ENCODE measurements at regions not wholly inside any gene's neighbourhood (a gene's known extent, or its start where the extent isn't known, plus 50 kb on each side); places are given as distances from the start of the nearest gene placed in this dataset.

- H3K27me3 ChIP-seq (ENCODE audit: insufficient read depth, low read length, poor library complexity, severe bottlenecking): no peaks in the 10 kb centered on the region
- H3F3A ChIP-seq (ENCODE audit: low read depth): no peaks in the 10 kb centered on the region
- H3K4me1 ChIP-seq (ENCODE audit: insufficient read depth, low read length, poor library complexity, severe bottlenecking): no peaks in the 10 kb centered on the region
- no peaks in the 10 kb centered on the region for H3K9me2 ChIP-seq (replicated peaks; ENCODE audit: low read depth, low read length)
- no peaks in the 10 kb centered on the region for H4K20me1 ChIP-seq (ENCODE audit: insufficient read depth, low read length, poor library complexity, severe bottlenecking)
- TF ChIP-seq CTCF (conservative IDR thresholded peaks at IDR 0.05; ENCODE audit: low read length): no peak
- no peak for TF ChIP-seq EZH2phosphoT487 (IDR thresholded peaks at IDR 0.05; ENCODE audit: borderline replicate concordance)
- no peak overlapping the region for H3K9ac ChIP-seq (ENCODE audit: low read depth, low read length, poor library complexity, severe bottlenecking)
- no peaks in the 10 kb centered on the region for H3K79me2 ChIP-seq (ENCODE audit: insufficient read depth, low read length)
- no peak overlapping the region for H3K4me2 ChIP-seq (ENCODE audit: low read depth, low read length, poor library complexity, severe bottlenecking)
- no peak overlapping the region for H3K4me3 ChIP-seq (ENCODE audit: low read length, poor library complexity, severe bottlenecking)
- H2AFZ ChIP-seq (ENCODE audit: low read length): no peak overlapping the region
- no peaks in the 10 kb centered on the region for H3K36me3 ChIP-seq (ENCODE audit: insufficient read depth, low read length)
- no peaks in the 10 kb centered on the region for H3K9me3 ChIP-seq (ENCODE audit: insufficient read depth, low read depth, low read length)
Measured at GRCh38 chr12:30811966-30812365, 57.2 kb upstream of the CAPRIN2 start.

- no peaks in the 10 kb centered on the region for H3K27me3 ChIP-seq (ENCODE audit: insufficient read depth, low read length, poor library complexity, severe bottlenecking)
- TF ChIP-seq CTCF (conservative IDR thresholded peaks at IDR 0.05; ENCODE audit: low read length) (no peak), EZH2phosphoT487 (IDR thresholded peaks at IDR 0.05; ENCODE audit: borderline replicate concordance) (no peak)
- H4K20me1 ChIP-seq (ENCODE audit: insufficient read depth, low read length, poor library complexity, severe bottlenecking): no peaks in the 10 kb centered on the region
- H3K4me3 ChIP-seq (ENCODE audit: low read length, poor library complexity, severe bottlenecking): no peak overlapping the region
- no peaks in the 10 kb centered on the region for H3K36me3 ChIP-seq (ENCODE audit: insufficient read depth, low read length)
- H3F3A ChIP-seq (ENCODE audit: low read depth): no peaks in the 10 kb centered on the region
- no peaks in the 10 kb centered on the region for H3K4me1 ChIP-seq (ENCODE audit: insufficient read depth, low read length, poor library complexity, severe bottlenecking)
- H3K9me2 ChIP-seq (replicated peaks; ENCODE audit: low read depth, low read length): no peaks in the 10 kb centered on the region
- H3K4me2 ChIP-seq (ENCODE audit: low read depth, low read length, poor library complexity, severe bottlenecking): no peak overlapping the region
- no peaks in the 10 kb centered on the region for H3K79me2 ChIP-seq (ENCODE audit: insufficient read depth, low read length)
- H3K9me3 ChIP-seq (ENCODE audit: insufficient read depth, low read depth, low read length): no peaks in the 10 kb centered on the region
- H2AFZ ChIP-seq (ENCODE audit: low read length): no peak overlapping the region
- no peak overlapping the region for H3K9ac ChIP-seq (ENCODE audit: low read depth, low read length, poor library complexity, severe bottlenecking)
Measured at GRCh38 chr12:30810918-30811317, 56.2 kb upstream of the CAPRIN2 start.

GRCh38 chr12:30807695-30808034, 52.9 kb upstream of the CAPRIN2 start:
- Histone ChIP-seq H3K4me1 (ENCODE audit: insufficient read depth, low read length, poor library complexity, severe bottlenecking) (no peaks in the 10 kb centered on the region), H3K4me3 (ENCODE audit: low read length, poor library complexity, severe bottlenecking) (no peak overlapping the region), H3F3A (ENCODE audit: low read depth) (no peaks in the 10 kb centered on the region), H4K20me1 (ENCODE audit: insufficient read depth, low read length, poor library complexity, severe bottlenecking) (no peaks in the 10 kb centered on the region), H2AFZ (ENCODE audit: low read length) (no peak overlapping the region), H3K79me2 (ENCODE audit: insufficient read depth, low read length) (no peaks in the 10 kb centered on the region), H3K9me2 (replicated peaks; ENCODE audit: low read depth, low read length) (no peaks in the 10 kb centered on the region), H3K9me3 (ENCODE audit: insufficient read depth, low read depth, low read length) (no peaks in the 10 kb centered on the region), H3K27me3 (ENCODE audit: insufficient read depth, low read length, poor library complexity, severe bottlenecking) (no peaks in the 10 kb centered on the region), H3K9ac (ENCODE audit: low read depth, low read length, poor library complexity, severe bottlenecking) (no peak overlapping the region), H3K4me2 (ENCODE audit: low read depth, low read length, poor library complexity, severe bottlenecking) (no peak overlapping the region), H3K36me3 (ENCODE audit: insufficient read depth, low read length) (no peaks in the 10 kb centered on the region)
- TF ChIP-seq EZH2phosphoT487 (IDR thresholded peaks at IDR 0.05; ENCODE audit: borderline replicate concordance) (no peak), CTCF (conservative IDR thresholded peaks at IDR 0.05; ENCODE audit: low read length) (no peak)
